NCI-H446 (cell line): ENCODE measurements at regions not wholly inside any gene's neighbourhood (a gene's known extent, or its start where the extent isn't known, plus 50 kb on each side); places are given as distances from the start of the nearest gene placed in this dataset.

Source experiments
- DNase-seq, 2 experiments: peaks; one replicate each; lab custom pipeline; 2025; lab: John Stamatoyannopoulos, UW

DNA sequence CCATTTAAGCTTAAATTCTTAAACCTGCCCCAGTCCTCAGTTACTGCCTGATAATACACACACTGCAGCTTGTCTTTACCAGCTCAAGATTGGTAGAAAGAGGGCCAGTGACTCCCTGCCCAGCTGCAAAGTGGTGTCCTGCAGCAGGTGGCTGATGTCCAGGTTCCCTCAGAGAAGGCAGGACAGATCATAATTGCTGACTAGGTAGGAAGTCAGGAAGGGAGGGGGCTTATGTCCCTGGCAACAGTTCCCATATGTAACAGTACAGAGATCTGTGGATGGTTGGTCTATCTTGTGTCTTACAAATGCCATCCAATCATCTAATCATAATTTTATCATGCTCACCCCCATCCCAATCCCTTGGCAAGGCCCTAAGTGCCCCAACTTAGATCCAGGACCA lies 492.1 kb upstream of the PPP2R3A start:
- no peak for DNase-seq

GRCh38 chr3:135487261-135487660 lies 478.3 kb upstream of the PPP2R3A start:
- DNase-seq = no peak

DNA sequence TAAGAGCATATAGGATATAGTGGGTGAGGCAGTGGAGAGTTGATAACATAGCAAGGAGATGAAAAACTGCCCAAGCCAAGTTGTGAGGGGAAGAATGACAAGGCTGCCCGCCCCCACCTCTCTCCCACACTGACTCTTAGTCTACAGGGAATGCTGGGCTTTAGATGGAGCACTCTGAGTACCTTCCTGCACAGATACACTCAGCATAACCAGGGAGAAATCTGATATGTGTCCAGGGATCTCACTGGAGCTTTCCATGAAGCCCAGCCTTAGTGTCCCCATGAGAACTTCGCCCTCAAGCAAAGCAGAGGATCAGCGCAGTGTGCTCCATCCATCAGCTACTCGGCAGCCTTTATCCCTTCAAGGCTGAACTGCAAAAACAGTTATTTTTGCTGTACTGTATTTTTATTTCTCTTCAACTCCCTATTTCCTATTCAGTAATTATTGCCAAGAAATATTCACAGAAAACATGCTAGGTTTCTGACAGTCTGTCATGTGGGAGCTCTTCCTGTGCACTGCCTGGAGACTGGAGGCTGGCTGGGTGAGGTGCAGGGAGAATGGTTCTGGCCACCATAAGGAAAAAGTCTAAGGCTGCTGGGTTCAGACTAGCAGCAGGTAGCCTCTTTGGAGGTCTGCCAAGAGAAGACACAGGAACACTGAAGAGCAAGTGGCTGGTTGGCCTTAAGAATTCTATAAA lies 475.2 kb upstream of the PPP2R3A start:
- peak in 1 of 2 experiments; percentile 6 for DNase-seq

DNA sequence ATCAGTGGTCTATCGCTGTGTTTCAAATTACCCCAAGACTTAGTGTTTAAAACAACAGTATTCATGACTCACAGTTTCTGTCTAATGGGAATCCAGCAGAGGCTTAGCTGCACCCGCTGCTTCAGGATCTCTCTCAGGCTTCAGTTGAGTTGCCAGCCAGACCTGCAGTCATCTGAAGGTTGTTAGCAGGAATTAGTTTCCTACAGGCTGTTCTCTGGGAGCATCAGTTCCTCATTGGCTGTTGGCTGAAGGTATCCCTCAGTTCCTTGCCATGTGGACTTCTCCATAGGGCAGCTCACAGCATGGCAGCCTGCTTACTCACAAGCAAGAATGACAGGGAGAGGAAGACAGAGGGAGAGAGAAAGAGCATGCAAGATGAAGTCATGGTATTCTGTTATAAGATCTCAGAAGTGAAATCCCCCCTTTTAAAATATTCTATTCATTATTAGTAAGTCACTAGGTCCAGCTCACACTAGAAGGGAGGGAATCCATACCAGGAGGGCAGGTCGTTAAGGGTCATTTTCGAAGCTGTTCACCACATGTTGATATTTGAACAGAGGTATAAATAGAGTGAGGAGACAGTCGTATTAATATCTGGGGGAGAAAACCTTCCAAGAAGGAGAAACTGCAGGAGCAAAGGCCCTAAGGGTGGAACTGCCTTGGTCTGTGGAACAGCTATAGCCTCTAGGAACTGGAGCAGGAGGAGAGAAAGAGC lies 473.9 kb upstream of the PPP2R3A start:
- DNase-seq = no peak

- DNase-seq = no peak
Measured at GRCh38 chr3:135495891-135496290, 469.6 kb upstream of the PPP2R3A start.

DNA sequence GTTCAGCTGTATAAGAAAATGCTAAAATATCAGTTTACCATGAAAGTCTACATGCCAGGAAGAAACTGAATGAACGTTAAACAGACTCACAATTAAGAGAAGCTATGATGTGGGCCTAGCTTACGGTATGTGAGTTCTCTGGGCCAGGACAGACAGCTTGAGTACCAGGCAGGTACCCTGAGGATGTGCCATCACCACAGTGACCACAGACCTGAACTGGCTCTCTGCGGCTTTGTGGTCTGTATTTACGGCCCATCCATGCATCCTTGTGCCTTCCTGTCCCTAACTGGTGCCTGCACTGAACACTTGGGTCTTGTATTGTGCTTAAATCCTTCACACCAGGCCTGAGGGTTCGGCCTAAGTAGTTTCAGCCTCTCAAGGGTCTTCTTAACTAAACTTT lies 467.5 kb upstream of the PPP2R3A start:
- no peak for DNase-seq

DNA sequence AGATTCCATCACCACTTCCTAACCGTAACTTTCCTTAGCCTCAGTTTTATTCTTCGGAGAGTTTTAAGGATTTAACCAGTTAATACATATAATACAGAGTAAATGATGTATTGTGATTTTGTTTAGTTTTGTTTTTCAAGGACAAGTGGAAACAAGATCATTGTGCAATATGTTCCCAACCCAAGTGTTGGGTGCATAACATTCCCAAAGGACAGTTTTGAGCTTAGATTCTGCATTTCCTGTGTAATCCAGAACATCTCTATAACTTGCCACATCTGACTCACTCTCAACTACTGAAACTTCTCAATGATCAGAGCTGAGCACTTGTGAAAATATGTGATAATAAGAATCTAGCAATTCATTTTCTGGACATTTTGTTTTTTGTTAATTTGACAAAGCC lies 466.1 kb upstream of the PPP2R3A start:
- no peak for DNase-seq

DNA sequence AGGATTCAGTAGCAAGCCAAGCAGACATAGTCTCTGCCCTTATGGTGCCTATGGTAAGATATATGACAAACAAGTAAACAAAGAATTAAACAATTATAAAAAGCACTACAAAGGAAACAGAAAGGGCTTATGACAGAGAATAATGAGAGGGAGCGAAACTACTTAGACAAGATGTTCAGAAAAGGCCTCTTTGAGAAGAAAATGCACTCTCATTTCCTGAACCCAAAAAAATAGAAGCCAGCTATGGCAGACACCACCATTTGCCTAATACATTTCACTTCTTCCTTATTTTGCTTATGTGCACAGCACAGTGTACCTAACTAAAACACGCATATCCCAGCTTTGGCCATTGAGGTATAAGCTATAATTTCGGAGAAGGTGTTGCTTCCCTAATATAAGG lies 465.5 kb upstream of the PPP2R3A start:
- DNase-seq = no peak

DNA sequence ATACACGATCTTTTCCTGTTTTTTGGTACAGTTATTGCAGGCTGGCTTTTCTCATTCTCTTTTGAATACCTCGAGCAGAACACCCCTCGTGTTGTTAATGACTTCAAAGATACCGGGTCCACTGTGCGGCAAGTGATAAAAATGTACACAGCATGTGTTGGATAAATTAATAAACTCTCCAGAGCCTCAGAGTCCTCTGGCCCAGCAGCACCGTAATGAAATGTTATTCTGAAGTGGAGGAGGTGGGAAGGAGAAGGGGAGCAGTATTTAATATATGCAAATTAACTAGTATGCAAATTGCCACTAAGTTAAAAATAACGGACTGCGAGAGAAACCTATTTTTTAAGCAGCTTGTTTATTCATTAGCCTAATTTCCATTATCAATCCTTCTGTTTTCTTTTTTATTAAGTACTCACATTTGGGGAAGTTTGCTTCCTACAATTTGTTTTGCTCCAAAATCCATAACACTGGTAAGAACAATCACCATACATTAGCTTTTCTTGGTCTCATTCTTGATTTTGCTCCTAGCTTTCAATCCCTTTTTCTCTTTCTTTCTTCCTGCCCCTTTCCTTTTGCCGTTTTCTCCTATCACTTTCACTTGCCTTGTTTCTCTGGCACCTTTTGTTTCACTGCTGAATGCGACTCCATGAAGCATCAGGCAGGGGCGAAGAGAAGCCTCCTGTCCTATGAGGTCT lies 462.3 kb upstream of the PPP2R3A start:
- no peak for DNase-seq

- DNase-seq = peak; percentile 51 to 81
Measured at GRCh38 chr3:135503760-135504686, 461.5 kb upstream of the PPP2R3A start.

DNA sequence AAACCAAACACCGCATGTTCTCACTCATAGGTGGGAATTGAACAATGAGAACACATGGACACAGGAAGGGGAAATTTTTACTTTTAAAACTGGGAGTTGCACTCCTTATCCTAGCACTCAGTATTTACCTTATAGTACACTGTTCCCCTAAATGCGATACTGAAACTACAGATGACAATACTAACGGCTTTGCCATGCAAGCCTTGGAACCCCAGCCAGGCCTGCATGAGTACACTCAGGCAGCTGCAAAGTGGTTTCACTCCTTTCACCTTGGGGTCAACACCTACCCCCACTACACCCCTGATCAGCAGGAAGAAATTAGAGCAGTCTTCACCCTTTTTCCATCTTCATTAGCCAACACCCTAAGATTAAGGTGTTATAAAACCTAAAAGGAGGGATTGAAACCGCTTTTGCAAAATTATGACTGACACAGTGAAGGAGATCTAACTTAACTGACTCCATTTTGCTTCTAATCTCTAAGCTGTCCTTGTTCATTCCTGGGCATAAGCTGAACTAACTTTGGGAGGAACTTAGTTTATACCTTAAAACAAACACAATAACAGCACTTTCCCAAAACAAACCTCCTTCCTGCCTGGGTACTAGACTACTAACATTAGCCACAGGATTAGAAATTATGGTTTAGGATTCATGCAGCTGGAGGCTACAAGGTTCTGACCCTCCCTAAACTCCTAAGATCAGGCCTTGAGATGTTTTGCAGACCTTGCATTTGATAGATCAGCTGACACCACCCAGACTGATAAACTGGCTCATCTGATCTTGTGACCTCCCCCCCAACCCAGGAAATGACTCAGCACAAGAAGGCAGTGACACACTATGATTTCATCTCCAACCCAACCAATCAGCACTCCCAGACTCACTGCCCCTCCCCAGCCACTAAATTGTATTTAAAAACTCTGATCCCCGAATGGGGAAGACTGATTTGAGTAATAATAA lies 452.1 kb upstream of the PPP2R3A start:
- DNase-seq = no peak

DNA sequence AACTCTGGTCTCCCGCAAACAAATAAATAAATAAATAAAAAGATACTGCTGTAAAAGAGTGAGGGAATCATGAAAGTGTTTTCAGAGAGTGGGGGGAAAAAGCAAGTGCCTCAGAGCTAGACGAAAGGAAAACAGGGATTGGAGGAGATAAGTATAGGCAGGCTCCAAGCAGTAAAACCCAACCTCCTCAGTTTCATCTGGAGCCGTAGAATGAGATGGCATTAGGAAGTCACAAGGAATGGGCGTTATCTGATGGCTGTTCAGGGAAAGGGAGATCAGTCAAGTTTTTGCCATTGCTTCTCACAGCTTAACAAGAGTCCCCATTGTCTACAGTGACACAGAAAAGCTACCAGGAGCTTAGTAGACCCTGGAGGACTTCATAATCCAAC lies 451.5 kb upstream of the PPP2R3A start:
- DNase-seq = no peak

DNA sequence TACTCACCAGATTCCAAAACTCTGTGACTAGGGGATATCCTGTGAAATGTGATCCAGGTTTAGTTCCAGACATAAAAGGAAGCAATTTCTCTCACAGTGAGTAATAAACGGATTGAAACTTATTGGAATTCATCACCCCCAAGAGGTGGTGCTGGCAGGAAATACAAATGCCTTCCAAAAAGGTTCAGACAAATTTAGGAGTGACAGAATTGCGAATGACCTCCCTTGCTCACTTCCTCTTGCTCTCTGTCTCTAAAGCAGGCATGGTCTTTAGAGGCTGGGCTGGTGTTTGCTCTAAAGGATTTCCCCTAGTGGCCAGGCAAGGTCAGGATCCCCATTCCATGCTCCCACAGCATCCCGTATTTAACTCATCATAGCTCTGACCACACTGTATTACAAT lies 449.4 kb upstream of the PPP2R3A start:
- no peak for DNase-seq

DNA sequence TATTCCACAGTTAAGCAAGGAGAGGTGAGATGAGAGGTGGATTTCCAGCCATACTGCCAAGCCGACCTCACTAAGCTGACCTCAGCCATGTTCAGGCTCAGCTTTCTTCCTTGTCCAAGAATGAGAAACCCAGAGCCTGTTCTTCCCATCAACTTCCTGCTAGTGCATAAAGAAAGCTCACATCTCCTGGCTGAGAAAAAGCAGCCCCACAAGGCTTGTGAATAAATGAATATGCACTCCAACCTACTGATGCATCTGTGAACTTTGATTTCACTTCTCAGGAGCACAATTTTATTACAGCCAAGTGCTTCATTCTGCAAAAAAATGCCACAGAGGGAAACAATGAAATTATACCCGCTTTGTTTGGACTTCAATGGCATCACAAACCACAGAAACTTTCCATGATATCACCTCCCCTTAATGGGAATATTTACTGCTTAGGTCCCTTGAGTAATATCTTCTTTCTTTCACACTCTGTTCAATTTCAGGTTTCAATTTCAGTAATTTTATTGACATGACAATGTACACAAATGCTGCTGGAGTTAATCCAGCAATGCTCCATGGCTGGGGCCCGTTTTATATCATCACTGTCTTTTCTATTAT lies 437.0 kb upstream of the PPP2R3A start:
- no peak for DNase-seq

- DNase-seq = no peak
Measured at GRCh38 chr3:135532021-135532420, 433.5 kb upstream of the PPP2R3A start.

DNA sequence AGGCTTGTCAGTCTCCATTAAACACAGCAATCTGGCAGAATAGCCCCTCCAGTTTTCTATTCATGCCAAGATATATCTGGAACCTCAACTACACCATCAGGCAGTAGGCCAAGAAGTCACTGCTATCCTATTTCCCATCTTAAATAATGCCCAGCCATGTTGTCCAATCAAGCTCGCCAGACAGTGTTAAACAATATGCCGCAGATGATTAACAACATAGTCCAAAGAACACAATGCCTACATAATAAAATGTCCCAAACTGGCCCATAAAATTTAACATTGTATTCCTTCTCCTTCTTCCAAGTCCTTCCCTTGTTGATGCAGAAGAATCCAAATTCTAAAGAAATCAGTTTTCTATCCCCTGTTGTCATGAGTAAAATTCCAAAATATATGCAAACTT lies 427.4 kb upstream of the PPP2R3A start:
- no peak for DNase-seq

- no peak for DNase-seq
Measured at GRCh38 chr3:135539351-135539750, 426.2 kb upstream of the PPP2R3A start.

GRCh38 chr3:135539854-135540253 lies 425.7 kb upstream of the PPP2R3A start:
- DNase-seq = no peak

GRCh38 chr3:135549928-135550494 lies 415.5 kb upstream of the PPP2R3A start:
- no peak for DNase-seq

GRCh38 chr3:135556174-135556573 lies 409.4 kb upstream of the PPP2R3A start:
- DNase-seq = no peak
